Stomach (tissue), 8 donors: ENCODE measurements at regions not wholly inside any gene's neighbourhood (a gene's known extent, or its start where the extent isn't known, plus 50 kb on each side); places are given as distances from the start of the nearest gene placed in this dataset.
A peak's percentile ranks its signal among the peaks of the same experiment; 100 is the strongest.
"Not testable (repeated sequence)": the region's sequence is repeated elsewhere in the genome, so short reads cannot be mapped to it uniquely, and the experiment has no call there.

Experiments used
- DNase-seq, 2 donors: peaks; one replicate each; pipeline versions ENCODE4 v3.0.0 to v3.0.0-alpha.2; 2013 to 2019
- H3K27ac ChIP-seq, 5 donors: fragments of 200-600 bp in 4 of 5; sonication (generic) in 4 of 5; one replicate each; pipeline ENCODE4 v1.5.1; 2013 to 2019; ENCODE audit warnings: mild to moderate bottlenecking in 1 of 5, moderate library complexity in 1 of 5
- H3K27me3 ChIP-seq, 3 donors: fragments of 200-600 bp; sonication (generic); one replicate each; pipeline ENCODE4 v1.5.1; 2017 to 2019; ENCODE audit warnings: mixed run types in 1 of 3
- H3K36me3 ChIP-seq, 4 donors: fragments of 200-600 bp; sonication (generic); 1 replicate in 3 of 4; 2 replicates in 1 of 4; pipeline ENCODE4 v1.5.1; 2016 to 2019
- H3K4me1 ChIP-seq, 4 donors: fragments of 200-600 bp; sonication (generic); one replicate each; pipeline ENCODE4 v1.5.1; 2016 to 2019
- H3K4me3 ChIP-seq, 4 donors: fragments of 200-600 bp; sonication (generic) in 3 of 4; one replicate each; pipeline ENCODE4 v1.5.1; 2016 to 2019; ENCODE audit warnings: mild to moderate bottlenecking in 1 of 4
- H3K9me3 ChIP-seq, 4 donors: fragments of 200-600 bp; sonication (generic); one replicate each; pipeline ENCODE4 v1.5.1; 2016 to 2019
- CTCF ChIP-seq, 7 experiments: fragments of 450-650 bp in 4 of 7; fragments of 200-600 bp in 3 of 7; sonication (generic) in 3 of 7; IDR thresholded peaks; one replicate each; pipeline ENCODE4 v1.5.1; 2016 to 2019; ENCODE audit warnings: antibody characterized with exemption in 7 of 7, control low read depth in 2 of 7, mild to moderate bottlenecking in 1 of 7
- EP300 ChIP-seq: sonication (generic); formaldehyde crosslinking; IDR thresholded peaks from one replicate; pipeline ENCODE4 v1.6.1; 2017; ENCODE audit warnings: antibody characterized with exemption
- POLR2A ChIP-seq, 4 donors: fragments of 450-650 bp; IDR thresholded peaks; one replicate each; pipeline ENCODE4 v1.6.1; 2016; ENCODE audit warnings: antibody characterized with exemption in 4 of 4, control low read depth in 2 of 4, mild to moderate bottlenecking in 1 of 4, moderate library complexity in 1 of 4
- POLR2AphosphoS5 ChIP-seq, 3 donors: sonication (generic); formaldehyde crosslinking; IDR thresholded peaks; one replicate each; pipeline ENCODE4 v1.6.1; 2016; ENCODE audit warnings: antibody characterized with exemption in 3 of 3
- WGBS, 5 donors: extraction: QIAGEN DNeasy Blood & Tissue Kit in 3 of 5; methylation state at CpG; one replicate each; pipeline versions ENCODE4 v1.1.5 to v1.1.7; 2013 to 2018; 5-methylcytosine and 5-hydroxymethylcytosine counted together
- intact Hi-C: fragments of 100-400 bp; cut with DNase I; formaldehyde crosslinking; loops from one replicate; pipeline ENCODE4 v1.15.1; 2023; ENCODE audit warnings: low total_unique reads
- donor health status: healthy with polysubstance abuse.
- donor health status: Bipolar disorder and iron deficiency.
- donor health status: healthy.

- Histone ChIP-seq H3K4me1 (no peaks in the 10 kb centered on the region), H3K4me3 (no peak overlapping the region), H3K9me3 (peaks cover 0 to 7% (median 0%) of the 10 kb centered on the region in 4 donors), H3K27ac (no peak overlapping the region), H3K36me3 (no peaks in the 10 kb centered on the region), H3K27me3 (no peaks in the 10 kb centered on the region)
- peak in 1 of 2 donors; percentile 47 for DNase-seq
- intact Hi-C loops: no loop called here
- TF ChIP-seq EP300 (no peak), POLR2AphosphoS5 (IDR thresholded peaks at IDR 0.05) (no peak), CTCF (IDR thresholded peaks at IDR 0.05) (no peak)
Observed at GRCh38 chr7:112665709-112666108, 124.5 kb downstream of the TMEM168 start.

GRCh38 chr7:112668561-112668960 lies 121.6 kb downstream of the TMEM168 start:
- no peaks in the 10 kb centered on the region for H3K27me3 ChIP-seq
- H3K36me3 ChIP-seq: no peaks in the 10 kb centered on the region
- no peak for DNase-seq
- no peaks in the 10 kb centered on the region for H3K9me3 ChIP-seq
- WGBS, 5 donors: 54 to 69% (median 65%) methylated on average over 1 of the region's 1 CpG
- TF ChIP-seq EP300 (no peak), CTCF (IDR thresholded peaks at IDR 0.05) (no peak), POLR2AphosphoS5 (IDR thresholded peaks at IDR 0.05) (no peak), POLR2A (IDR thresholded peaks at IDR 0.05) (no peak)
- no peak overlapping the region for H3K4me3 ChIP-seq
- H3K4me1 ChIP-seq: no peaks in the 10 kb centered on the region
- intact Hi-C loops: no loop called here
- no peak overlapping the region for H3K27ac ChIP-seq

GRCh38 chr7:112669306-112669705 lies 120.9 kb downstream of the TMEM168 start:
- Histone ChIP-seq H3K4me1 (no peaks in the 10 kb centered on the region), H3K27me3 (no peaks in the 10 kb centered on the region), H3K9me3 (no peaks in the 10 kb centered on the region), H3K36me3 (no peaks in the 10 kb centered on the region), H3K4me3 (no peak overlapping the region), H3K27ac (no peak overlapping the region)
- intact Hi-C loops: no loop called here
- no peak for DNase-seq
- no peak for TF ChIP-seq POLR2AphosphoS5 (IDR thresholded peaks at IDR 0.05)
- no peak for TF ChIP-seq POLR2A (IDR thresholded peaks at IDR 0.05)
- no peak for TF ChIP-seq EP300
- no peak for TF ChIP-seq CTCF (IDR thresholded peaks at IDR 0.05)

GRCh38 chr7:112670193-112670592 lies 120.0 kb downstream of the TMEM168 start:
- TF ChIP-seq POLR2AphosphoS5 (IDR thresholded peaks at IDR 0.05) (no peak), POLR2A (IDR thresholded peaks at IDR 0.05) (no peak), EP300 (no peak), CTCF (IDR thresholded peaks at IDR 0.05) (no peak)
- intact Hi-C loops: no loop called here
- no peak overlapping the region for H3K27ac ChIP-seq
- H3K4me3 ChIP-seq: no peak overlapping the region
- 77 to 93% (median 87%) methylated on average over 4 of the region's 4 CpGs for WGBS, 5 donors
- H3K4me1 ChIP-seq: no peaks in the 10 kb centered on the region
- no peak for DNase-seq
- H3K27me3 ChIP-seq: no peaks in the 10 kb centered on the region
- H3K9me3 ChIP-seq: no peaks in the 10 kb centered on the region
- H3K36me3 ChIP-seq: no peaks in the 10 kb centered on the region

- 68 to 84% (median 80%) methylated on average over 6 of the region's 6 CpGs for WGBS, 5 donors
- TF ChIP-seq POLR2A (IDR thresholded peaks at IDR 0.05): no peak
- TF ChIP-seq EP300: no peak
- no peak for TF ChIP-seq POLR2AphosphoS5 (IDR thresholded peaks at IDR 0.05)
- TF ChIP-seq CTCF (IDR thresholded peaks at IDR 0.05): no peak
- intact Hi-C loops: no loop called here
Observed at GRCh38 chr7:112678626-112679025, 111.6 kb downstream of the TMEM168 start.

GRCh38 chr7:112689466-112690177 lies 100.6 kb downstream of the TMEM168 start:
- intact Hi-C loops, H3K36me3 ChIP-seq, H3K27me3 ChIP-seq, H3K4me1 ChIP-seq, DNase-seq, H3K4me3 ChIP-seq, H3K27ac ChIP-seq: not testable (repeated sequence)
- 60 to 76% (median 68%) methylated on average over 6 of the region's 6 CpGs for WGBS, 5 donors
- H3K9me3 ChIP-seq: peaks cover 0 to 12% (median 2%) of the 10 kb centered on the region in 4 donors

More at GRCh38 chr7:112678626-112679025, 111.6 kb downstream of the TMEM168 start:
- no peaks in the 10 kb centered on the region for H3K4me1 ChIP-seq
- no peak for DNase-seq
- no peak overlapping the region for H3K27ac ChIP-seq
- H3K27me3 ChIP-seq: no peaks in the 10 kb centered on the region
- peaks cover 0 to under 1% (median 0%) of the 10 kb centered on the region in 4 donors for H3K9me3 ChIP-seq
- no peaks in the 10 kb centered on the region for H3K36me3 ChIP-seq
- H3K4me3 ChIP-seq: no peak overlapping the region
